ENCODE measurements at regions not wholly inside any gene's neighbourhood (a gene's known extent, or its start where the extent isn't known, plus 50 kb on each side); places are given as distances from the start of the nearest gene placed in this dataset.
A peak's percentile ranks its signal among the peaks of the same experiment; 100 is the strongest.
"Not testable (repeated sequence)": the region's sequence is repeated elsewhere in the genome, so short reads cannot be mapped to it uniquely, and the experiment has no call there.

- WGBS: 83% methylated on average over 6 of the region's 6 CpGs
- peak overlapping the region; percentile 76 for H3K27ac ChIP-seq
These were observed 496.3 kb upstream of the KLF6 start for GRCh38 chr10:4281190-4281825.

DNA sequence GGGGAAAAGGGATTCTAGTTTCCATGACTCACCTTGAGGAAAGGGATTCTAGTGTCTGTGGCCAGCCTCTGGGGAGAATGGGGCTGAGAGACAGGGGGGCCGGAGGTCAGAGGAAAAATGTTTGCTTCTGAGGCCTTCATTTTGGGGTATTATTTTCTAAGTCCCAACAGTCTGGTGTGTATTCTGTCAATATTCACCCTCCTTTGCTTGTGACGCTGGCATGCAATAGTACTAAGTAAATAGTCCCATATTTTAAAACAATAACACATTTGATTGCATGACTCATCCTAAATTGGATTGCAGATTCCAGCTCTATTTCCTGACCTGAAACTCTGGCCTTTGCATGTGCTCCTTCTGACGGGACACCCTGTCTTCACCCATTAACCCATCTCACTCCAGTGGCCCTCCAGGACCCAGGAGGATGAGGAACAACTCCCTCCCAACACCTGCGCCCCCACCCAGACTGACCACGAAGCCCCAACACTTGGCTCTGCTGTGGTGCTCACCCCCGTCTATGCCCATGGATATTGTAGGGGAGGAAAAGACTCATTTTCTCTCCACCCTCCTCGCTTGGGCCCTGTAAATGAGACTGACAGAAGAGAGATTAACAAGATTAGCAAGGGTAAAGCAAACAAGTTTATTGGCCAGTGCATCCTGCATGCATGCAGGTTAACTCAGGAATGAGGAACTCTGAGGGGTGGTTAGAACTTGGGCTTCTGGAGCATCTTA lies 495.6 kb upstream of the KLF6 start:
- no peak overlapping the region for H3K4me3 ChIP-seq
- H3K27ac ChIP-seq: peak overlapping the region; percentile 76
- 68% methylated on average over 7 of the region's 7 CpGs for WGBS
- H3K4me1 ChIP-seq: peaks cover 37% of the 10 kb centered on the region
- no peaks in the 10 kb centered on the region for H3K27me3 ChIP-seq
- H3K36me3 ChIP-seq: no peaks in the 10 kb centered on the region
- no peak for DNase-seq (ENCODE audit: low spot score in 2 of 2)
- peak in 2 of 3 donors; percentile 23 to 31 for TF ChIP-seq POLR2AphosphoS5 (IDR thresholded peaks at IDR 0.05)
- no peak for TF ChIP-seq POLR2A (IDR thresholded peaks at IDR 0.05)
- no peaks in the 10 kb centered on the region for H3K9me3 ChIP-seq

More at GRCh38 chr10:4281190-4281825, 496.3 kb upstream of the KLF6 start:
- no peaks in the 10 kb centered on the region for H3K27me3 ChIP-seq
- no peak overlapping the region for H3K4me3 ChIP-seq
- peaks cover 37% of the 10 kb centered on the region for H3K4me1 ChIP-seq
- TF ChIP-seq POLR2AphosphoS5 (IDR thresholded peaks at IDR 0.05) (no peak), EP300 (IDR thresholded peaks at IDR 0.05) (no peak), CTCF (IDR thresholded peaks at IDR 0.05) (no peak)
- no peaks in the 10 kb centered on the region for H3K9me3 ChIP-seq
- no peaks in the 10 kb centered on the region for H3K36me3 ChIP-seq
- no peak for DNase-seq (ENCODE audit: low spot score in 2 of 2)

DNA sequence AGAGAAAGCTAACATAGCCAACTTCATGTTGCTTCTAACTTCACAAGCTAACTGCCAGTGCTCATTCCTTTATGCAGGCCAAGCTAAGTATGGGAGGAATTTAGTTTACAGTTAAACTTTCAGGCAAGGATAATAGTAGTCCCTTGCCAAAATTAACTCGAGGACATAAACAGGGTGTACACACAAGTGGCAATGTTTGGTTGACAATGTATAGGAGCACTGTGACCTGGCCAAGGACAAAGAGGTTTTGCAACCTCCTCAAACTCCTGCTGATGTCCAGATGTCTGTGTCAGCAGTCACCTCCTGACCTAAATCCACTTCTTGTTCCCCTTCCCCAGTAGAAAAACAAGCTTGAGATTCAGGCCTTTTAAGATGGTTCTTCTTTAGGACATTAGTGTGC lies 494.6 kb upstream of the KLF6 start:
- TF ChIP-seq POLR2AphosphoS5 (IDR thresholded peaks at IDR 0.05): no peak
- WGBS: 33% methylated on average over 1 of the region's 1 CpG
- no peak overlapping the region for H3K4me3 ChIP-seq
- no peaks in the 10 kb centered on the region for H3K27me3 ChIP-seq
- no peak for DNase-seq (ENCODE audit: low spot score in 2 of 2)
- H3K9me3 ChIP-seq: no peaks in the 10 kb centered on the region
- peak overlapping the region; percentile 76 for H3K27ac ChIP-seq
- H3K36me3 ChIP-seq: no peaks in the 10 kb centered on the region
- peaks cover 30% of the 10 kb centered on the region for H3K4me1 ChIP-seq

DNA sequence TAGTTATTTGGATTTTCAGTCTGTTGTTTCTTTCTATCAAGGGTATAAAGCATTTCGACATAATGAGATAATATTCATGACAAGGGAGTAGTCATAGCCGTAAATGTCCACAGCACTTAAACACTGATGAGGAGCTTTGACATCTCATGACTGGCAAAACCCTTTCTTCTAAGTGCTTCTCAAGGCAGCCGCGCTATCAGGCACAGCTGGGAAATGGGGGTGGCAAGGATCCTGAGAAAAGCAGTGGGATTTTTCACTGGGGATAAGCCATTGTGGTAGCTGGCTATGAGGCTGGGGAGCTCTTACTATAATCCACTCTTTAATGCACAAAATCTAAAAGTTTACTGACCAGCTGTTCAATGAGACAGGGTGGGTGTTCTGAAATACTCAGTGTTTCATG lies 493.2 kb upstream of the KLF6 start:
- no peak for TF ChIP-seq POLR2AphosphoS5 (IDR thresholded peaks at IDR 0.05)
- TF ChIP-seq CTCF (IDR thresholded peaks at IDR 0.05): no peak
- TF ChIP-seq EP300 (IDR thresholded peaks at IDR 0.05): no peak
- no peak for TF ChIP-seq POLR2A (IDR thresholded peaks at IDR 0.05)
- 98% methylated on average over 4 of the region's 4 CpGs for WGBS
- no peak overlapping the region for H3K27ac ChIP-seq

GRCh38 chr10:4276151-4276550 lies 491.1 kb upstream of the KLF6 start:
- Histone ChIP-seq H3K27ac (no peak overlapping the region), H3K27me3 (no peaks in the 10 kb centered on the region), H3K4me1 (peaks cover 19% of the 10 kb centered on the region), H3K4me3 (no peak overlapping the region), H3K9me3 (no peaks in the 10 kb centered on the region), H3K36me3 (no peaks in the 10 kb centered on the region)
- TF ChIP-seq POLR2A (IDR thresholded peaks at IDR 0.05) (no peak), POLR2AphosphoS5 (IDR thresholded peaks at IDR 0.05) (no peak), CTCF (IDR thresholded peaks at IDR 0.05) (no peak), EP300 (IDR thresholded peaks at IDR 0.05) (no peak)
- WGBS: 87% methylated on average over 4 of the region's 4 CpGs
- no peak for DNase-seq (ENCODE audit: low spot score in 2 of 2)

More for the DNA sequence above, 493.2 kb upstream of the KLF6 start:
- no peak for DNase-seq (ENCODE audit: low spot score in 2 of 2)
- peaks cover 28% of the 10 kb centered on the region for H3K4me1 ChIP-seq
- H3K36me3 ChIP-seq: no peaks in the 10 kb centered on the region
- no peak overlapping the region for H3K4me3 ChIP-seq
- no peaks in the 10 kb centered on the region for H3K27me3 ChIP-seq
- no peaks in the 10 kb centered on the region for H3K9me3 ChIP-seq

DNA sequence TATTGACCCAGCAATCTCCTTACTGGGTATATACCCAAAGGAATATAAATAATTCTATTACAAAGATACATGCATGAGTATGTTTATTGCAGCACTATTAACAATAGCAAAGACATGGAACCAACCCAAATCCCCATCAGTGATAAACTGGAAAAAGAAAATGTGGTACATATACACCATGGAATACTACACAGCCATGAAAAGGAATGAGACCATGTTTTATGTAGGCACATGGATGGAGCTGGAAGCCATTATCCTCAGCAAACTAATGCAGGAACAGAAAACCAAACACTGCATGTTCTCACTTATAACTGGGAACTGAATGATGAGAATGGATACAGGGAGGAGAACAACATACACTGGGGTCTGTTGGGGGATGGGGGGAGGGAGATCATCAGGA lies 489.7 kb upstream of the KLF6 start:
- not testable (repeated sequence) for H3K27ac ChIP-seq; H3K9me3 ChIP-seq; DNase-seq (ENCODE audit: low spot score in 2 of 2); H3K4me3 ChIP-seq; H3K36me3 ChIP-seq; H3K27me3 ChIP-seq
- H3K4me1 ChIP-seq: peaks cover 18% of the 10 kb centered on the region
